Spinal cord (tissue), 9 donors: ENCODE measurements at regions not wholly inside any gene's neighbourhood (a gene's known extent, or its start where the extent isn't known, plus 50 kb on each side); places are given as distances from the start of the nearest gene placed in this dataset.
A peak's percentile ranks its signal among the peaks of the same experiment; 100 is the strongest.

ENCODE experiments used
- DNase-seq, 6 donors: peaks; one replicate each; pipeline versions ENCODE4 v3.0.0 to v3.0.0-alpha.2; 2013 to 2015; ENCODE audit warnings: low spot score in 6 of 6, low read depth in 4 of 6
- H3K27ac ChIP-seq: one replicate; pipeline ENCODE4 v1.5.1; 2013; ENCODE audit warnings: low read depth, low read length, control low read depth
- H3K27me3 ChIP-seq: one replicate; pipeline ENCODE4 v1.6.1; 2013; ENCODE audit warnings: low read length; ENCODE audit not compliant: control insufficient read depth, insufficient read depth
- H3K36me3 ChIP-seq: one replicate; pipeline ENCODE4 v1.6.1; 2013; ENCODE audit warnings: low read length; ENCODE audit not compliant: control insufficient read depth, insufficient read depth
- H3K4me1 ChIP-seq: one replicate; pipeline ENCODE4 v1.6.1; 2013; ENCODE audit warnings: low read length; ENCODE audit not compliant: control insufficient read depth, insufficient read depth
- H3K4me3 ChIP-seq: one replicate; pipeline ENCODE4 v1.5.1; 2013; ENCODE audit warnings: low read depth, low read length, control low read depth
- H3K9me3 ChIP-seq: one replicate; pipeline ENCODE4 v1.6.1; 2013; ENCODE audit warnings: low read length; ENCODE audit not compliant: control insufficient read depth, insufficient read depth
- WGBS: methylation state at CpG from one replicate; pipeline ENCODE4 v1.1.5; 2013; ENCODE audit warnings: missing lambda C conversion rate; ENCODE audit not compliant: insufficient coverage; 5-methylcytosine and 5-hydroxymethylcytosine counted together
- donor health status: healthy.

DNA sequence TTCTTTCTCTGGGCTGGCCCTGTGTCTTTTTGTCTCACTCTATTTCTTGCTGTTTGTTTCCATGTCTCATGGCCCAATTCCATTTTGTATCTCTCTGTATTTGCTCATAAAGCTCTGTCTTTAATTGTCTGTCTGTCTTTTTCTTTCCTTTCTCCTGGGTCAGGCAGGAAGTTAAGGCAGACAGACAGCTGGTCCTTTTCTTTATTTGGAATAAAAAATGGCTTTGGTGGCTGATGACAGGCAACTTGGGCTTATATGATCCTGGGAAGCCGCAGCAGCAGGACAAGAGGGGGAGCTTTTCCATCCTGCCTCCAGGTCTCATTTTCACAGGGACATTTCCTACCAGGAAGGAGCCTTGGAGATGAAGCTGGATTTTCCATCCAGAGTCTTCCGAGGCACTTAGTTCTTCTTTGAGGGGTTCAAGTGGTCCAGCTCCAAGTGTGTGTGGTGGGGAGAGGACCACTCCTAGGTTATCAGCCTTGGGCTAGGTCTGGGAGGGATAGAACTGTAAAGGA lies 138.7 kb downstream of the TDRD15 start:
- Histone ChIP-seq H3K9me3 (no peaks in the 10 kb centered on the region), H3K4me3 (no peak overlapping the region), H3K4me1 (peaks cover 8% of the 10 kb centered on the region), H3K36me3 (no peaks in the 10 kb centered on the region), H3K27ac (no peak overlapping the region), H3K27me3 (no peaks in the 10 kb centered on the region)
- no peak for DNase-seq
- WGBS = 88% methylated on average over 2 of the region's 2 CpGs

DNA sequence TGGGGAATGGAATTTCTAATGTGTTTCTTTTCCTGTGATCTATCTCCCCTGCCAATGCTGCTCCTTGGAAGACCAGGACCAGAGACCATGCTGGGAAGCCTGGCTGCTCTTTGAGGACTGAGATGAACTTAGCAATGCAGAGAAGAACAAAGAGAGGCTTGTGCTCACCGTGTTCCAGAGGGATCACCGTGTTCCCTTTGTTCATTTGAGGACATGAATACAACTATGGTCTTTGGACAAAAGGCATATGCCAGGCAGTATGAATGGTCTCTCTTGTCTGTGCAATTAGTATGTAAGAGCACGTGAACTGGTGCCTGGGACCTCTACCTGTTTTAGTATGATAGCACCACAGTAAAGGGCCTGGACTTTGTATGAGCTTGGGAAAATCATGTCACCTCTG lies 139.9 kb downstream of the TDRD15 start:
- H3K4me1 ChIP-seq = peaks cover 14% of the 10 kb centered on the region
- DNase-seq = no peak

DNA sequence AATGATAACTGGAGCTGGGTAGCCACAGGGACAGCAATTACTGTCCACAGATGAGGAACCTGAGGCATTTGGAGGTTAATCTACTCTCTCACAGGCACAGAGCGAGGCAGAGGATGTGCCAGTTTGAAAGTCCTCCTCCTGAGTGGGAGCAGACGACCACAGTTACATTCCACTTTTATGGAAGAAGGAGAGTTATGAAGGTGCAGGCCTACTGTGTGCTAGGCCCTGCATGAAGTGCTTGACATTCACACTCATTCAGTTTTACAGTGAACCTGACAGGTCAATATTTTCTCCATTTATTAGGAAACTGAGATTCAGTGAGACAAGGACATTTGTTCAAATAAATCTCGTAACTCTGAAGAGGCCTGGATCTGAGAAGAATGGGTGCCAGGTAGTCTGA lies 142.0 kb downstream of the TDRD15 start:
- WGBS = 80% methylated on average over 1 of the region's 3 CpGs
- Histone ChIP-seq H3K9me3 (no peaks in the 10 kb centered on the region), H3K27ac (no peak overlapping the region), H3K36me3 (no peaks in the 10 kb centered on the region), H3K27me3 (no peaks in the 10 kb centered on the region), H3K4me1 (peaks cover 10% of the 10 kb centered on the region), H3K4me3 (no peak overlapping the region)
- no peak for DNase-seq

More for the DNA sequence above, 139.9 kb downstream of the TDRD15 start:
- H3K36me3 ChIP-seq = no peaks in the 10 kb centered on the region
- H3K9me3 ChIP-seq = no peaks in the 10 kb centered on the region
- H3K4me3 ChIP-seq = no peak overlapping the region
- H3K27ac ChIP-seq = no peak overlapping the region
- WGBS = 41% methylated on average over 3 of the region's 3 CpGs
- H3K27me3 ChIP-seq = no peaks in the 10 kb centered on the region

DNA sequence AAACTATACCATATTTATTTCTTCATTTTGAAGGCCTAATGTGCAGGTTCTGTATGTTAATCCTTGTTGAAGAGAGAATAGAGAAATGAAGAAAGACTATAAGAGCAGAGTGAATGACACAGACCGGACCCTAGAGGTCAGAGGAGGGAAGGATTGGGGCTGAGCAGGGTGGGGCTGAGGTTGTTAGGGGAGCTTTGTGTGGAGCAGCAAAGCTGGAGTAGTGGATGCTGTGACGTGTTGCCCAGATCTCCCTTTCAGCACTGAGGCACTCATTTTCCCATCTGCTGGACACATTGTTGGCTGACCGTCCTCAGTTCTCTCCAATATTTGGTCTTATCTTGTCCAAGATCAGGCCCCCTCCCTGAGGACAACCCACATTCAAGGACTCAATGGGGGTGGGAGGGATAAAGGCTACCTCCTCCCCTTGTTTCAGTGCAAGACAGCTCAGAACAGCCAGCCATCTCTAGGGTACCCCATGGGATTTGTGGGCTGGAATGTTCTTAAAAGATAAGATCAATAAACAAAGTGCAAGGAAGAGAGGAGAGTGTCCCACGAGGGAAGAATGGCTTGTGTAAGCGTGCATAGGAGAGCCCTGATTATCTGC lies 143.6 kb downstream of the TDRD15 start:
- Histone ChIP-seq H3K4me3 (no peak overlapping the region), H3K27me3 (no peaks in the 10 kb centered on the region), H3K9me3 (no peaks in the 10 kb centered on the region), H3K4me1 (peaks cover 10% of the 10 kb centered on the region), H3K27ac (no peak overlapping the region), H3K36me3 (no peaks in the 10 kb centered on the region)
- no peak for DNase-seq
- WGBS = 87% methylated on average over 3 of the region's 5 CpGs

DNA sequence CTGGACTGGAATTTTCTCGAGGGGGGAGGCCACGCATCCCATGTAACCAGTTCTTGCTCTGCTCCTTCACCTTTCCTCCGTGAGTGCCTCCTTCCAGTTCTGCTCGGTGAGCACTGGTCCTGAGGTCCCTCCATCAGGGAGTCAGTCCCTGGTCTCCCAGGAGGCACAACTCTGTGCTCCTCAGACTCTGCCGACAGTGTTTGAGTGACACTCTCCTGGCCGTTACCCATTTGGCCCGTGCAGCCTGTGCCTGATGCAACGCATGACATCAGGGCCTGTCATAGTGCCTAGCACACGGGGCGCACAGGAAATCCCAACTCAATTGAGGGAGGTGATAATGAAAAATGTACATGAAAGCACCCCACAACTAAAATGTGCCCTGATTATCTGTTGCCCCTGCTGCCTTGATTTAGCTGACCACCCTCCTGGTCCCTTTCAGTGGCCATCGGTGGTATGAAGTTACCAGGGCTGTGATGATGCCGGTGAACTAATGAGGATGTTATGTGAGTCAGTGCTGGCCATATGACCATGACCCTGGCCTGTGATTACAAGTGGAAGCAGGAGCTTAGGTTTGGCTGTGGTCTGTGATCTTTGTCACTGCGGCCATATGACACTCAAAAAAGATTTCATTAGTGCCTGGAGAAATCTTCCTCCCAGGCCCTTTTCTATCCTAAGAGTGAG lies 144.6 kb downstream of the TDRD15 start:
- WGBS = 90% methylated on average over 9 of the region's 13 CpGs
- DNase-seq = no peak
- no peaks in the 10 kb centered on the region for H3K36me3 ChIP-seq
- peak overlapping the region; percentile 74 for H3K27ac ChIP-seq
- no peaks in the 10 kb centered on the region for H3K27me3 ChIP-seq
- no peaks in the 10 kb centered on the region for H3K9me3 ChIP-seq
- peaks cover 9% of the 10 kb centered on the region for H3K4me1 ChIP-seq
- no peak overlapping the region for H3K4me3 ChIP-seq

DNA sequence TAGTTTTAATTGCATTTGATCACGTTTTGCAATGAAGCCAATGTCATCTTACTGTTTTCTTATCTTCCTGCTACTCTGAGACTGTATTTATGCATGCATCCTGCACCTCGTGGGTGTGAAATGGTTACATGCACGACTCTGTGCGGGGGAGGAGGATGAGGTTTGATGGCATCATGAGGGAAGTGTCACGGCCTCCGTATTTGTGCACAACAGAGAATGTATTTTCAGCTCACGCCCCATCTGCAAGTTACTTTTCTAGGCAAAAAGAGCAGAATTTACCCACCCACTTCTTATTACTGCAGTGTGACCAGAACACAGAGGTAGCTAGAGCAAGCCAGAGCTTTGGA lies 145.1 kb downstream of the TDRD15 start:
- no peak overlapping the region for H3K4me3 ChIP-seq
- 61% methylated on average over 2 of the region's 7 CpGs for WGBS
- no peaks in the 10 kb centered on the region for H3K27me3 ChIP-seq
- H3K27ac ChIP-seq = peak overlapping the region; percentile 74
- H3K4me1 ChIP-seq = peaks cover 6% of the 10 kb centered on the region
- H3K36me3 ChIP-seq = no peaks in the 10 kb centered on the region
- no peak for DNase-seq
- no peaks in the 10 kb centered on the region for H3K9me3 ChIP-seq

DNA sequence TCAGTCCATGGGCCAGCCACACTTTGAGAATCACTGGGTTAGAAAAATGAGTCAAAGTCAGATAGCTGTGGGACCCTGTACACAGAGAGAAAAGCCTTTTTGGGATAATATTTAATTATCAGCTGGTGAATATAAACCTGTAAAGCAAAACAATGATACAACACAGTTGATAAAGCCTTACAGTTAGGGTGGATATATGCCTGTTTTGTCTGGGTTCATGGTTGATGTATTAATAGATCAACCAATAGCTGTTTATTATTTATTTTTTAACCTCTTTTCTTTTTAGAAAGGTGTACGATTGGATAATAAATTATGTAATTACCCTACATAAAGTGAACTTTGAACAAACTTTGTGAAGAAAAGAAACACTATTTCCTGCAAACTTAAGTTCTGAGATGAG lies 145.6 kb downstream of the TDRD15 start:
- Histone ChIP-seq H3K9me3 (no peaks in the 10 kb centered on the region), H3K36me3 (no peaks in the 10 kb centered on the region), H3K4me3 (no peak overlapping the region), H3K27ac (peak overlapping the region; percentile 74), H3K4me1 (peaks cover 6% of the 10 kb centered on the region), H3K27me3 (no peaks in the 10 kb centered on the region)
- no CpG with 5 or more reads among the region's 1 CpG for WGBS
- DNase-seq = no peak

DNA sequence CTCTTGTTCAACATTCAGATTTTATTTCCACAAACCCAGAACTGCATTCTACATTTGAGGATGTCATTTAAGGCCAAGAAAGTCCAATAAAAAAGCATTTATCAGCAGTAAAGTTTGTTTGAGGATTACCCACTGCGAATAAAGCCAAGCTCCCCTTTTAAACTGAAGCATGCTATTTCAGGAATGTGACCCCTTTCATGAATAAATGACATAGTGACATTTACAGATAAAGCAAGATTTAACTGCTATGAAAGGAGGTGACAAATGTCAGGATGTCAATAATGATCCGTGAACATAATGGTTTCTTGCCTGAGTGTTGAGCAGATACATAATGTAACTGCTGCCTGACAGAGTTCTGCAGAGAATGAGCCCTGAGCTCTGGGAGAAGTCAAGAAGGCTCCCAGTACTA lies 146.3 kb downstream of the TDRD15 start:
- Histone ChIP-seq H3K4me3 (no peak overlapping the region), H3K4me1 (peaks cover 6% of the 10 kb centered on the region), H3K27ac (peak overlapping the region; percentile 74), H3K27me3 (no peaks in the 10 kb centered on the region), H3K36me3 (no peaks in the 10 kb centered on the region), H3K9me3 (no peaks in the 10 kb centered on the region)
- DNase-seq = no peak
- 55% methylated on average over 1 of the region's 2 CpGs for WGBS

DNA sequence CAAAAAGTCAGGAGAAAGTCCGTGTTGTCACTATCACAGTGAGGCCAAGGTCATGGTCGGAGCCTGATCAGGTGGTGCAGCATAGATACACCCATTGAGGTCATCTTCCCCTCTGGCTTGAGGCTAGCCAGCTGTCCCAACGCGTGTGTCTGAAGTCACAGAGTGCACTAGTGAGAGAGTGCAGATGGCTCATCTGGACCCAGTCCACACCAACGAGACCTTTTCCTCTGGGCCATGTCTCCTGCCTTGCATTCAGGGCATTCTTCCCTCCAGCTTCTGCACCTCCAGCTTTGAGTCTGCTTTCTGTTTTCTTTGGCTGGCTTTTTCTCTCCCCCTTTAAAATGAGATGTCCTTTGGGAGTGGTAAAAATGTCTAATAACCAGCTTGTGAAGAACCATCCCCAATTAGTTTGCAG lies 146.9 kb downstream of the TDRD15 start:
- H3K27me3 ChIP-seq = no peaks in the 10 kb centered on the region
- DNase-seq = peak in 1 of 6 donors; percentile 65
- H3K27ac ChIP-seq = peak overlapping the region; percentile 74
- peaks cover 13% of the 10 kb centered on the region for H3K4me1 ChIP-seq
- no peaks in the 10 kb centered on the region for H3K36me3 ChIP-seq
- no peak overlapping the region for H3K4me3 ChIP-seq
- 63% methylated on average over 5 of the region's 5 CpGs for WGBS
- no peaks in the 10 kb centered on the region for H3K9me3 ChIP-seq

DNA sequence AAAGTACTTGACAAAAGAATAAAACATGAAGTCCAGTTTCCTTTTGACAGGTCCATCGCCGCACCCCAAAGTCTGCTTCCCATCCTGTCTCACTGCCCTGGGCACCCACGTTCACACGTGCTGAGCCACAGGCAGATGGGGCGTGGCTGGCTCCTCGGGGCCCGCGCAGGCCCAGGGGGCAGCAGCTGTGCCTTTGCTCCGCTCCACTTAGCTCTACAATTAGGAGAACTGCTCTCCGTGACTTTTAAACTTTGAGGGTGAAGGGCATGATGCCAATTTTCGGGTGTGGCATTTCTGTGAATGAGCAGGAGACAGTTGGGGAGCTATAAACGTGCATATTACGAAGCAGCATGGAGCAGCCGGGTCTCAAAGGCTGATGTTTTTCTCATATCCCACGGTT lies 152.4 kb downstream of the TDRD15 start:
- peak in 1 of 6 donors; percentile 60 for DNase-seq
- 80% methylated on average over 12 of the region's 15 CpGs for whole genome bisulfite sequencing
- Histone ChIP-seq H3K4me3 (no peak overlapping the region), H3K9me3 (no peaks in the 10 kb centered on the region), H3K36me3 (no peaks in the 10 kb centered on the region), H3K27ac (no peak overlapping the region), H3K27me3 (no peaks in the 10 kb centered on the region), H3K4me1 (peaks cover 15% of the 10 kb centered on the region)
